ENCODE measurements at regions not wholly inside any gene's neighbourhood (a gene's known extent, or its start where the extent isn't known, plus 50 kb on each side); places are given as distances from the start of the nearest gene placed in this dataset.

GRCh38 chr13:83153848-83154247 lies 728.4 kb downstream of the SLITRK1 start:
- no peak for TF ChIP-seq ATF2 (tag by site-specific recombination; IDR thresholded peaks at IDR 0.05; ENCODE audit: low read depth)
- no peak for TF ChIP-seq ZSCAN30 (tag by site-specific recombination; IDR thresholded peaks at IDR 0.05)
- TF ChIP-seq ZIC2 (tag by site-specific recombination; IDR thresholded peaks at IDR 0.05) = no peak
- no peak for TF ChIP-seq ZNF629 (tag by site-specific recombination; IDR thresholded peaks at IDR 0.05)
- TF ChIP-seq SETDB1 (IDR thresholded peaks at IDR 0.05; ENCODE audit: insufficient read length, low read length) = no peak
- TF ChIP-seq ZNF416 (tag by site-specific recombination; IDR thresholded peaks at IDR 0.05) = no peak
- TF ChIP-seq CTCF (tag by site-specific recombination; IDR thresholded peaks at IDR 0.05) = no peak
- no peak for TF ChIP-seq REST (tag by site-specific recombination; IDR thresholded peaks at IDR 0.05)
